ENCODE measurements at regions not wholly inside any gene's neighbourhood (a gene's known extent, or its start where the extent isn't known, plus 50 kb on each side); places are given as distances from the start of the nearest gene placed in this dataset.

DNA sequence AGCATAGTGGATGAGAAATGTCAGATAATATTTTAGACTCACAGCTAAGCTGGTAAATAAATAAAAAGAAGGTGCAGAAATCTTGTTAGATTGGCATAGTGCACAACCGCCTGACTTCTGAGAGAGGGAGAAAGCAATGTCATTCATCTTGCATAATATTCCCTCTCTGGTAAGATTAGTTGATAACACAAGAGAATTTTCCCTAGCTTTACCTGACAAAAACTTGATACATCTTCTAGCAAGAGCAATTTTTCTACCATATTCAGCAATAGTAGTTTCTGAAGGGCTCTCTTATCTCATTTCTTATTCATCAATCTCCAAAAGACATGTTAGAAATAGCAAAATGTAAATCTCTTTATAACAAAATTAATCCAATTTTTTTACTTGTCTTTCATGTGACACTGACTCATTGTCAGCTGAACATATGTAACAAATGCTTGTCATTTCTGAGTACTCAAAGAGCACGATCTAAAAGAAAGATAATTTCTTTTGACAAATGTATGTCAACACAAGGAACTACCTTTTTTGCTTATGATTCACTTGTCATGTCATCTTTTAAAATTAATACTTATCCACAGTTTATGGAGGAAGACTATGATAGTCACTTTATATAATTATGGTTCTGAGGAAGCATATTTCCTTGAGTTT, 240.0 kb downstream of the ARAP2 start:
- no peak for DNase-seq

DNA sequence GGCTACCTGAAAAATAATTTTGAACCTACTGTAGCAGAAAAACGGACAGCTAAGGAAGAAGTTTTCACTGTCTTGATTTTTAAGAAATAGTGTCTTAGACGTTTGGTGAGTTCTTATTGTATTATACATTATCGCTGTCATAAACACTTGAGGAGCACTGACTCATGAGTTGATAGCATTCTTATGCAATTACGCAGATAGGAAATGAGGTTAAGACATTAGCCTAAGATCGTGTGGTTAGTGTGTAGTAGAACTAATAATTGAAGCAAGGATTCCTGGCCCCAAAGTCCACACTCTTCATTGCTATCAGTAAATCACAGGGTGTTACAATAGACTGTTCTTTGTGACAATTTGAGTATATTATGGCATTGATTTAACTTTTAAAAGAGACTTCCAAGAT, 238.1 kb downstream of the ARAP2 start:
- DNase-seq, result no peak

DNA sequence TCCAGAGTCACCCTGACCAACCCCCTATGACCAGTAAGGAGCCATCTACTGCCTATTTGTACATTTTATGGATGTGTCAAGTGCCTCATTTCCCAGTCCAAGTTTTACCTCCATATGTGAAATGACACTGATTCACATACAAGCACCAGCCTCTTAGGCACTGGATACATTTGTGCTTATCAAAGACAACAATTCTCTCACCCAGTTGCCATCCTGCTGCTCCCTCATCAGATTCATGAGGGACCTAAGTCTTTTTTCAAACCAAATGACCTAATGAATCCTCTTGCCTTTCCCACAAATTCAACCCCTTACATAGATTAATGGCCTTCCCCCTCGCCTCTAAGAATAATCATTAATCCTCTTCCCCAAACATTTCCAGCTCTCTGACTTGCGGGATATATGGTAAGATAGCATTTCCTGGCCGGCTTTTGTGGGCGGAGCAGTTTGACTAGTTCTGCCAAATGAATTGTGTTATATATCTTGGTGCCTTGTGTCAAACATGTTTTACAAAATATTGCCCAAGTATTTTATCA, 233.9 kb downstream of the ARAP2 start:
- no peak for DNase-seq

DNA sequence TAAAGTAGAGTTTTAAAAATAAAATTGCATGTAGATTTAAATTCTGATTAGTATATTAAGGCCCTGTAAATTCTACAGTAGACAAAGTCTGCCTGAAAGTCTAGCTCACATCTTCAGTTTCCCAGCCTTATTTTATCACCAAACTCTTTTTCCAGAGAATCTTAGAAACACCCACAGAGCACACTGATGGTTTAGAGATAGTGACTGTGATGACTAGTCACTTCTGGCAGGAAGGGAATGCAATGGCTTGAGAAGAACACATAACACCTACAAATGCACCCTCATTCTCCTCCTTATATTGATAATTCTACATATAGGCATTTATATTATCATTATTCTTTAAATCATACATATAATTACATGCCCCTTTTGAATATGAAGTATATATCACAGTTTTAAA, 232.9 kb downstream of the ARAP2 start:
- DNase-seq, result no peak

DNA sequence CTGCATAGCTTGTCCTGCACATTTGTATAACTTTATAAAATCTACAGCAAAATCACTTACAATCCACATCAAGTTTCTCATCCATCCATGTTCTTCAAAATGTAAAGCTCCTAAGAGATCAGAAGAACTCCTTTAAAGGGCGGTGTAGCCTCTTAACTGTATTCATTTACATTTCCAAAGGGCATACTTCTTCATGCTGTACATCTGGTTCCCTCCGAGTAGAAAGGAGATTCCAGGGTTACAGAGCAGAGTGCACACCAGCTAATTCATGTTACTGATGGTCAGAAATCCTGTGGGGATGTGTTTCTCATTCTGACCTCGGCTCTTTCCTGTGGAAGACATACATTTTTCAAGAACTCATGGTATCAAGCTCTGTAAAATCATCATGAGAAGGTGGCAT, 231.8 kb downstream of the ARAP2 start:
- no peak for DNase-seq

- no peak for DNase-seq
These were observed 231.1 kb downstream of the ARAP2 start for GRCh38 chr4:36013206-36013605.
